Uterus (tissue), 3 donors: ENCODE measurements at regions not wholly inside any gene's neighbourhood (a gene's known extent, or its start where the extent isn't known, plus 50 kb on each side); places are given as distances from the start of the nearest gene placed in this dataset.
"Not testable (repeated sequence)": the region's sequence is repeated elsewhere in the genome, so short reads cannot be mapped to it uniquely, and the experiment has no call there.

Source experiments
- DNase-seq, 2 donors: peaks; one replicate each; pipeline ENCODE4 v3.0.0-alpha.2; 2019 to 2020
- H3K27ac ChIP-seq, 2 donors: fragments of 200-600 bp; sonication (generic); 1 replicate in 1 of 2; 2 replicates in 1 of 2; pipeline ENCODE4 v1.5.1; 2016 to 2018
- H3K27me3 ChIP-seq, 2 donors: fragments of 200-600 bp; sonication (generic); one replicate each; pipeline ENCODE4 v1.5.1; 2018 to 2019; ENCODE audit warnings: control low read depth in 1 of 2
- H3K36me3 ChIP-seq, 2 donors: fragments of 200-600 bp; sonication (generic); one replicate each; pipeline ENCODE4 v1.5.1; 2019; ENCODE audit warnings: control low read depth in 1 of 2
- H3K4me1 ChIP-seq, 2 donors: fragments of 200-600 bp; sonication (generic); one replicate each; pipeline ENCODE4 v1.5.1; 2018 to 2019; ENCODE audit warnings: control low read depth in 1 of 2
- H3K4me3 ChIP-seq, 2 donors: fragments of 200-600 bp; sonication (generic); 1 replicate in 1 of 2; 2 replicates in 1 of 2; pipeline ENCODE4 v1.5.1; 2018 to 2019; ENCODE audit warnings: mild to moderate bottlenecking in 1 of 2
- H3K9me3 ChIP-seq, 2 donors: fragments of 200-600 bp; sonication (generic); one replicate each; pipeline ENCODE4 v1.5.1; 2019; ENCODE audit warnings: control low read depth in 1 of 2
- CTCF ChIP-seq, 4 experiments: fragments of 200-600 bp in 2 of 4; fragments of 450-650 bp in 2 of 4; sonication (generic) in 2 of 4; IDR thresholded peaks; one replicate each; pipeline ENCODE4 v1.5.1; 2016 to 2019; ENCODE audit warnings: antibody characterized with exemption in 4 of 4, mild to moderate bottlenecking in 2 of 4, moderate library complexity in 1 of 4
- POLR2A ChIP-seq, 2 donors: fragments of 450-650 bp; IDR thresholded peaks; one replicate each; pipeline ENCODE4 v1.6.1; 2016; ENCODE audit warnings: antibody characterized with exemption in 2 of 2, mild to moderate bottlenecking in 1 of 2, moderate library complexity in 1 of 2
- intact Hi-C: fragments of 100-400 bp; cut with DNase I; formaldehyde crosslinking; loops from one replicate; pipeline ENCODE4 v1.15.1; 2023; ENCODE audit warnings: low total_unique reads
- donor health status: DM: yes; HTN: yes; CAD: no.

- intact Hi-C loops: no loop called here
- no peak for DNase-seq
- Histone ChIP-seq H3K27me3 (no peaks in the 10 kb centered on the region), H3K4me3 (no peak overlapping the region), H3K27ac (no peak overlapping the region), H3K4me1 (no peaks in the 10 kb centered on the region), H3K9me3 (no peaks in the 10 kb centered on the region), H3K36me3 (no peaks in the 10 kb centered on the region)
- TF ChIP-seq POLR2A (IDR thresholded peaks at IDR 0.05): no peak
- TF ChIP-seq CTCF (IDR thresholded peaks at IDR 0.05): no peak
Observed at GRCh38 chr1:67916140-67916886, 83.0 kb upstream of the GNG12 start.

GRCh38 chr1:67909776-67910175 lies 76.5 kb upstream of the GNG12 start:
- H3K36me3 ChIP-seq: no peaks in the 10 kb centered on the region
- no peak for TF ChIP-seq POLR2A (IDR thresholded peaks at IDR 0.05)
- TF ChIP-seq CTCF (IDR thresholded peaks at IDR 0.05): no peak
- H3K27ac ChIP-seq: no peak overlapping the region
- no peaks in the 10 kb centered on the region for H3K9me3 ChIP-seq
- intact Hi-C loops: no loop called here
- H3K27me3 ChIP-seq: no peaks in the 10 kb centered on the region
- no peak overlapping the region for H3K4me3 ChIP-seq
- no peak for DNase-seq
- H3K4me1 ChIP-seq: no peaks in the 10 kb centered on the region

- no peak for DNase-seq
- TF ChIP-seq POLR2A (IDR thresholded peaks at IDR 0.05) (no peak), CTCF (IDR thresholded peaks at IDR 0.05) (no peak)
- intact Hi-C loops: no loop called here
- Histone ChIP-seq H3K9me3 (no peaks in the 10 kb centered on the region), H3K4me3 (no peak overlapping the region), H3K4me1 (no peaks in the 10 kb centered on the region), H3K27me3 (no peaks in the 10 kb centered on the region), H3K27ac (no peak overlapping the region), H3K36me3 (no peaks in the 10 kb centered on the region)
Observed at GRCh38 chr1:67908250-67908936, 75.1 kb upstream of the GNG12 start.

- H3K36me3 ChIP-seq, H3K27me3 ChIP-seq, intact Hi-C loops, H3K4me3 ChIP-seq, H3K4me1 ChIP-seq, H3K27ac ChIP-seq, H3K9me3 ChIP-seq, DNase-seq: not testable (repeated sequence)
Observed at GRCh38 chr1:67907467-67907866, 74.2 kb upstream of the GNG12 start.

GRCh38 chr1:67906015-67906414 lies 72.7 kb upstream of the GNG12 start:
- H3K4me3 ChIP-seq, H3K27ac ChIP-seq, H3K9me3 ChIP-seq, H3K4me1 ChIP-seq, intact Hi-C loops, H3K36me3 ChIP-seq, H3K27me3 ChIP-seq, DNase-seq: not testable (repeated sequence)

GRCh38 chr1:67902546-67903223 lies 69.4 kb upstream of the GNG12 start:
- intact Hi-C loops, H3K9me3 ChIP-seq, H3K36me3 ChIP-seq, DNase-seq, H3K27ac ChIP-seq, H3K4me3 ChIP-seq, H3K27me3 ChIP-seq, H3K4me1 ChIP-seq: not testable (repeated sequence)
